GM10266 (cell line): ENCODE measurements at regions not wholly inside any gene's neighbourhood (a gene's known extent, or its start where the extent isn't known, plus 50 kb on each side); places are given as distances from the start of the nearest gene placed in this dataset.

Experiments used
- DNase-seq: peaks from one replicate; pipeline ENCODE4 v3.0.0; 2012; ENCODE audit errors: extremely low spot score
- TF ChIP-seq, protein P1 (sequence below): IDR thresholded peaks from 2 replicates; pipeline ENCODE4 v1.5.1; 2012; ENCODE audit warnings: mild to moderate bottlenecking, low read depth; ENCODE audit not compliant: control insufficient read depth, insufficient read depth; ENCODE audit errors: missing control alignments

DNA sequence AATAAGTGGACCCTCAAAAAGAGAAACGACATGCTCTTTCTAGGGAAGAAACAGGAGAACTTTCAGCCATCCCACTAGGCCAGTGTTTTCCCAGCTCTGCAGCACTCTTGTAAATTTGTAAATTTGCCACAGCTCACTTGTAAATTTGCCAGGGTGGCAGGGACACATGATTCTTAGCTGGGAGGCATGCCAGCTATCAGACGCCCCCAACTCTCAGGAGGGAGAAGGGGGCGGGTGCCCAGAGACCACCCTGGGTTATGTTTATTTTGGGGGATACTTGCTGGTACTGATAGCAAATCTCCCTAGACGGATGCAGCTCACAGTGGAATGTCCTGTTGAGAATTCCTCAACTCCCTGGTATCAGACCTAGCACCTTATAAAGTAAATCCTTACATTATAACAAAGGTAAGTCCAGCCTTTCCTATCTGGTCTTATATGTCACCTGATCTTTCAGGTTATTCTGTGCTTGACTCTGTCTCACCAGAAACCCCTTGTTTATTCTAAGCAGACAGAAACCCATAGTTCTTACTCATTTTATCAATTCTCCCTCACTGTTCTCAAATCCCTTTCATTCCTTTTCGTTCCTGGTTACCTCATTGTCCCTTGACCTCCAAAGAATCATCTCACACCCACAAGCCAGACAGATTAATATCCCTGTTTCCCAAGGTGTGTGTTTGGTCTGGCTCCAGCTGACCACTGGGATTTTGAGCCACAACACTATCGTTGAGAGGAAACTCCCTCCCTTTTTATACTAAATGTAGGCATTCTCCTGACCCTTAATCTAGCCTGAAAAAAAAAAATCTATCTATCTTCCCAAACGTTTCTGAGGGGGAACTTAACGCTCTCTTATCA, 69.3 kb upstream of the HMGA2 start:
- no peak for DNase-seq
- TF ChIP-seq, protein P1, sequence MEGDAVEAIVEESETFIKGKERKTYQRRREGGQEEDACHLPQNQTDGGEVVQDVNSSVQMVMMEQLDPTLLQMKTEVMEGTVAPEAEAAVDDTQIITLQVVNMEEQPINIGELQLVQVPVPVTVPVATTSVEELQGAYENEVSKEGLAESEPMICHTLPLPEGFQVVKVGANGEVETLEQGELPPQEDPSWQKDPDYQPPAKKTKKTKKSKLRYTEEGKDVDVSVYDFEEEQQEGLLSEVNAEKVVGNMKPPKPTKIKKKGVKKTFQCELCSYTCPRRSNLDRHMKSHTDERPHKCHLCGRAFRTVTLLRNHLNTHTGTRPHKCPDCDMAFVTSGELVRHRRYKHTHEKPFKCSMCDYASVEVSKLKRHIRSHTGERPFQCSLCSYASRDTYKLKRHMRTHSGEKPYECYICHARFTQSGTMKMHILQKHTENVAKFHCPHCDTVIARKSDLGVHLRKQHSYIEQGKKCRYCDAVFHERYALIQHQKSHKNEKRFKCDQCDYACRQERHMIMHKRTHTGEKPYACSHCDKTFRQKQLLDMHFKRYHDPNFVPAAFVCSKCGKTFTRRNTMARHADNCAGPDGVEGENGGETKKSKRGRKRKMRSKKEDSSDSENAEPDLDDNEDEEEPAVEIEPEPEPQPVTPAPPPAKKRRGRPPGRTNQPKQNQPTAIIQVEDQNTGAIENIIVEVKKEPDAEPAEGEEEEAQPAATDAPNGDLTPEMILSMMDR: no peak

DNA sequence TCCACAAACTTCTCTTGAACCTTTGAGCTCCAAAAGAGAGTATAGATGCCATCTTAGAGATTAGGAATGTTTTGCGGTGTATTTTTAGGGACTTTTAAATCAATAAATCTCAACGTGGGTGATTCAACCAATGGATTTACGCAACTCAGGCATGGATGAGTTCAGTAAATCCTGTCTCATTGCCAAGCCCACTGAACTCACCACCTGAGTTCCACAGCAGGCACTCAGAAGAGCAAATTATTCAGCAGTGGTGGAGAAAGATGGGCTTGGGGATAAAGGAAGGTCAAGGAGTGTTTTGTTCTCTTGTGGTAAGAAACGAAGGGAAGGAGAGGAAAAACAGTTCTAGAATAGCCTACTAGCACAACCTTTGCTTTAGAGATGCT, 68.7 kb upstream of the HMGA2 start:
- TF ChIP-seq, protein P1: no peak
- no peak for DNase-seq

DNA sequence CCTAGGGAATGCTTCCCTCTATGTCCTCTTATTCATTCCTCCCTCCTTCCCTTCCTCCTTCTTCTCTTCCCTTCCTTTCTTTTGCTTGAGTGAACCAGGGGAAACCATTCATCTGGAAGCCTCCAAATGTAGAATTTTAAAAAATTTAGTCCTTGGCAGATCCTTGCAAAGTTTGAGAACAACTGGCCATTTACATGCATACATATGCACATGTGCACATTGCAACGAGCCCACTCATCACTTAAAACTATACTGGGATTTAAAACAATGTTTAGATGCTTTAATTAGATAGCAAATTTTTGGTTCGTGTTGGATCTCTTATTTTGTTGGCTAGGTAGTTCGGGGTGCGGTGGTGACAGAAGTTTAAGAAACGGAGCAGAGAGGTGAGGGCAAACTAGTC, 68.0 kb upstream of the HMGA2 start:
- no peak for DNase-seq
- TF ChIP-seq, protein P1: no peak

DNA sequence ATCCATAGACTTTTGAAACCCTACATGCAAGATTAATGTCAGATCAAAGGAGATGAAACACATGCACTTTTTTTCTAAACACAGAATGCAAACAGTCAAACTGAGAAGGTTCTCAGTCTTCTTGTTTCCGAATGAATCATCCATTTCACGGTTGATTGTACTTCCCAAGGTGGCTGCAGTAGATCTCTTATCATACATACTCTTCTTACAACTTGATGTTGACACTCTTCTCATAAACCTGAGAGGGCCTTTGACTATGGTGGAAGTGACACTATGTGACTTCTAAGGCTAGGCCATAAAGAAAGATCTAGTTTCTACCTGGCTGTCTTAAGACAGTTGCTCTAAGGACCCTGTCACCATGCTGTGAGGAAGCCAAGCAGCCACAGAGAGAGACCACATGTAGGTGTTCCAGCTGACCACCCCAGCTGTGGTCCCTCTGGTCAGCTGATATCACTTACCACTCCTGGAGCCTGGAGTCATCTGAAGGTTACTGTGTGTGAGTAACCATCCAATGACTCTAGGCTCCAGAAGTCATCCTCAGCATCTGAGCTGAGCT, 67.2 kb upstream of the HMGA2 start:
- peak; percentile 80 for DNase-seq
- TF ChIP-seq, protein P1: no peak

DNA sequence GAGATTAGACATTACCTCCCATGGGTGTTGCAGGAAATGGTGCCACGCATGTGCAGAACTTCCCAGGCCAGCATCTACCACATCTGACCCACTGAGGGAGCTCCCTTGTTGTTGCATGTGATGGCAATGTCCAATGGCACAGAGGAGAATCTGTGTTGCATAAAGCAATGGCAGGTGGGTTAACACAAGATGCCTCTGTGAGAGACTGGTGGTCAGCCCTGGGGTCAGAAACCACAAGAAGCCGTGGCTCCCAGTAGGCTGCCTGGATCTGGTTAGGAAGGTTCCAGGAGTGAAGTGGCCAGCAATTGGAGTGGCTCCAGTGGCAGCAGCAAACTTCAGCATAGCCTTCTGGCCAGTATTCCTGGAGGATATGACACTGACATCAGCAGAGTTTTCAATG, 65.9 kb upstream of the HMGA2 start:
- TF ChIP-seq, protein P1: no peak
- DNase-seq: no peak

DNA sequence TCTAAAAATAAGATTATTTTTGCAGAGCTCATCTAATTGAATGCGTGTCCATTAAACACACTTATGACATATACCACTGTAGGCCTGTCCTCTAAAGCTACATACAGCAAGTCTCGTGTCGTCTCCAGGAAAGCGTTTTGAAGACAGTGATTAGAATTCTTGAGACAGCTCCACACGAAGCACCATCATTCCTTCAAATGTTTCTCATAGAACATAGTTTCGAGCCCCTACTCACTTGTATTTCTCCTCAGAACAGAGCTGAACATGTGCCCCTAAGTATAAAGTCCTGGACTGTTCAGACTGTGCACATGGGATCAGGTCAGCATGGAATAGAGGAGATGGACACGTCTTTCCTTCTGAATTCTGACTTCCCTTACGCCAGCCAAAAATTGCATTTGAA, 64.5 kb upstream of the HMGA2 start:
- TF ChIP-seq, protein P1: no peak
- no peak for DNase-seq

DNA sequence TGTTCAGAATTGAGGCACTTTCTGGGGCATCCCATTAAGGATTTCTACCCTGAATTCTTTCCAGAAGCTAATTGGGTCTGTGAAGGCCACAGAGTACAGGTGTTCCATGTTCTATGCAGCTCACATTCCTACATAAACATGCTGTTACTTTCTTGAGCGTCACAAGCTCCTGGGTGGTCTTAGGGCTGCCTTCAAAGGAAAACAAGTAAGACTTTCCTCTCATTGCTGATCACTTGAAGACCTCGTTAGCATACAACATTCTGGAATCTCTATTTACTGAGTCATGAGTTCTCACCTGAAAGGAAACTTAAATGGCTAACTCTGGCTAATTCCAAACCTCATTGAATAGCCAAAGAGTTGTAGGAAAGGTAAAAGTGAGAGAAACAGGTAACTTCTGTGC, 63.0 kb upstream of the HMGA2 start:
- DNase-seq: no peak
- TF ChIP-seq, protein P1: no peak
